GM23338 (cell line): ENCODE measurements at regions not wholly inside any gene's neighbourhood (a gene's known extent, or its start where the extent isn't known, plus 50 kb on each side); places are given as distances from the start of the nearest gene placed in this dataset.

Experiments
- CREB1 ChIP-seq: fragments of 250-450 bp; sonication (Bioruptor Pico); IDR thresholded peaks from 2 replicates; pipeline ENCODE4 v1.5.0; 2020; ENCODE audit warnings: low read depth, mild to moderate bottlenecking, moderate library complexity
- EZH2 ChIP-seq: fragments of 200-600 bp; sonication (generic); IDR thresholded peaks from one replicate; pipeline ENCODE4 v1.8.0; 2017; ENCODE audit warnings: antibody characterized with exemption, mild to moderate bottlenecking, low read depth; ENCODE audit not compliant: unreplicated experiment
- EZH2phosphoT487 ChIP-seq: fragments of 200-600 bp; sonication (generic); IDR thresholded peaks from one replicate; pipeline ENCODE4 v1.8.1; 2018; ENCODE audit warnings: antibody characterized with exemption; ENCODE audit not compliant: unreplicated experiment
- POLR2AphosphoS5 ChIP-seq: IDR thresholded peaks from 2 replicates; pipeline ENCODE4 v1.6.1; 2016; ENCODE audit warnings: antibody characterized with exemption, low read depth
- REST ChIP-seq: IDR thresholded peaks from one replicate; pipeline ENCODE4 v1.6.1; 2018; ENCODE audit warnings: antibody characterized with exemption; ENCODE audit not compliant: unreplicated experiment
- TF ChIP-seq, protein P1 (sequence below), 2 experiments: fragments of 200-600 bp in 1 of 2; sonication (generic) in 1 of 2; conservative IDR thresholded peaks; 2 replicates each; pipeline versions ENCODE4 v1.5.1 to v1.6.1; 2016 to 2017; ENCODE audit warnings: antibody characterized with exemption in 2 of 2, low read depth in 2 of 2, mild to moderate bottlenecking in 2 of 2, moderate library complexity in 1 of 2

GRCh38 chr5:58043032-58043945 is 416.6 kb downstream of the PLK2 start:
- TF ChIP-seq, protein P1, sequence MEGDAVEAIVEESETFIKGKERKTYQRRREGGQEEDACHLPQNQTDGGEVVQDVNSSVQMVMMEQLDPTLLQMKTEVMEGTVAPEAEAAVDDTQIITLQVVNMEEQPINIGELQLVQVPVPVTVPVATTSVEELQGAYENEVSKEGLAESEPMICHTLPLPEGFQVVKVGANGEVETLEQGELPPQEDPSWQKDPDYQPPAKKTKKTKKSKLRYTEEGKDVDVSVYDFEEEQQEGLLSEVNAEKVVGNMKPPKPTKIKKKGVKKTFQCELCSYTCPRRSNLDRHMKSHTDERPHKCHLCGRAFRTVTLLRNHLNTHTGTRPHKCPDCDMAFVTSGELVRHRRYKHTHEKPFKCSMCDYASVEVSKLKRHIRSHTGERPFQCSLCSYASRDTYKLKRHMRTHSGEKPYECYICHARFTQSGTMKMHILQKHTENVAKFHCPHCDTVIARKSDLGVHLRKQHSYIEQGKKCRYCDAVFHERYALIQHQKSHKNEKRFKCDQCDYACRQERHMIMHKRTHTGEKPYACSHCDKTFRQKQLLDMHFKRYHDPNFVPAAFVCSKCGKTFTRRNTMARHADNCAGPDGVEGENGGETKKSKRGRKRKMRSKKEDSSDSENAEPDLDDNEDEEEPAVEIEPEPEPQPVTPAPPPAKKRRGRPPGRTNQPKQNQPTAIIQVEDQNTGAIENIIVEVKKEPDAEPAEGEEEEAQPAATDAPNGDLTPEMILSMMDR (conservative IDR thresholded peaks at IDR 0.05; ENCODE audit: low read depth in 2 of 2) = no peak
- TF ChIP-seq EZH2phosphoT487 = no peak
- no peak for TF ChIP-seq EZH2
- no peak for TF ChIP-seq REST
- no peak for TF ChIP-seq CREB1 (CRISPR knock-in tag)
- TF ChIP-seq POLR2AphosphoS5 = no peak
